ENCODE measurements at regions not wholly inside any gene's neighbourhood (a gene's known extent, or its start where the extent isn't known, plus 50 kb on each side); places are given as distances from the start of the nearest gene placed in this dataset.

GRCh38 chr16:9153502-9153864 lies 62.0 kb downstream of the HAPSTR1 start:
- TF ChIP-seq CTCF (IDR thresholded peaks at IDR 0.05 in 2 of 3, conservative IDR thresholded peaks at IDR 0.05 in 1 of 3; ENCODE audit: insufficient read depth in 2 of 3, low read depth in 1 of 3, low read length in 3 of 3) (no peak), MAFF (IDR thresholded peaks at IDR 0.05; ENCODE audit: low read length) (no peak), KLF13 (tag; IDR thresholded peaks at IDR 0.05; ENCODE audit: borderline replicate concordance, low read depth) (no peak), BACH1 (tag; IDR thresholded peaks at IDR 0.05) (no peak), SAFB (IDR thresholded peaks at IDR 0.05; ENCODE audit: borderline replicate concordance, low read depth, low read length) (no peak), MEF2A (IDR thresholded peaks at IDR 0.05; ENCODE audit: control insufficient read depth, low read depth, low read length) (no peak), HDAC6 (IDR thresholded peaks at IDR 0.05; ENCODE audit: low read depth, low read length) (no peak), TAF1 (IDR thresholded peaks at IDR 0.05; ENCODE audit: control insufficient read depth, extremely low read depth, insufficient read depth, low read length, severe bottlenecking) (no peak), ZNF253 (CRISPR knock-in tag; conservative IDR thresholded peaks at IDR 0.05) (no peak), RAD21 (CRISPR knock-in tag; conservative IDR thresholded peaks at IDR 0.05 in 1 of 2, IDR thresholded peaks at IDR 0.05 in 1 of 2) (no peak), MEF2D (tag; conservative IDR thresholded peaks at IDR 0.05; ENCODE audit: low read depth) (no peak), KAT8 (IDR thresholded peaks at IDR 0.05; ENCODE audit: low read depth) (no peak), ATF7 (IDR thresholded peaks at IDR 0.05) (no peak)
